HK-2 (cell line): ENCODE measurements at regions not wholly inside any gene's neighbourhood (a gene's known extent, or its start where the extent isn't known, plus 50 kb on each side); places are given as distances from the start of the nearest gene placed in this dataset.
"Not testable (repeated sequence)": the region's sequence is repeated elsewhere in the genome, so short reads cannot be mapped to it uniquely, and the experiment has no call there.

Source experiments
- DNase-seq: peaks from one replicate; pipeline ENCODE4 v3.0.0-alpha.2; 2018; ENCODE audit not compliant: unreplicated experiment

DNA sequence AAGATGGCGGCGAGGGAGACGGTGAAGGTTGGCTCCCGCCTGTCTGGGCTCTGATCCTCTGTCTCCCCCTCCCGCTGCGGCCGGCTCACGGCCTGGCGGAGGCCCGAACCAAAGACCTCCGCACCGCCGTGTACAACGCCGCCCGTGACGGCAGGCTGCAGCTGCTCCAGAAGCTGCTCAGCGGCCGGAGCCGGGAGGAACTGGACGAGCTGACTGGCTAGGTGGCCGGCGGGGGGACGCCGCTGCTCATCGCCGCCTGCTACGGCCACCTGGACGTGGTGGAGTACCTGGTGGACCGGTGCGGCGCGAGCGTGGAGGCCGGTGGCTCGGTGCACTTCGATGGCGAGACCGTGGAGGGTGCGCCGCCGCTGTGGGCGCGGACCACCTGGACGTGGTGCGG, 516.5 kb downstream of the TUBA3C start:
- not testable (repeated sequence) for DNase-seq

- DNase-seq, result not testable (repeated sequence)
These were observed 518.4 kb downstream of the TUBA3C start for GRCh38 chr13:18663222-18663621.

GRCh38 chr13:18643644-18644172, 537.9 kb downstream of the TUBA3C start:
- peak; percentile 0 for DNase-seq

DNA sequence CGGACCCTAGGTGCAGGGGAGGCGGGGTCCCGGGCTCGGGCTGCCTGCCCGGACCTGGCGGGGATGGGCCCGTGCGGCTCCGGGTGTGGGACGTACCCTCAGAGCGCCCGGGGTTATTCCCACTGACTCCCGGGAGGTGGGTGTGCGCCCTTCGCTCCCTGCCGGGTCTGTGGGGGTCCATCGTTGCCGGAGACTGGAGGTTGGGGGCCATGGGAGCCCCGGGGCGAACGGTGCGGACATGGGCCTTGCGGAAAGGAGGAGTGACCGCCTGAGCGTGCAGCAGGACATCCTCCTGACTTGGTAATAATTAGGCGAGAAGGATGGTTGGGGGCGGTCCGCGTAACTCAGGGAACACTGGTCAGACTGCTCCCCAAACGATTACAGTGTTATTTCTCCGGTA, 552.7 kb downstream of the TUBA3C start:
- not testable (repeated sequence) for DNase-seq

GRCh38 chr13:18628428-18628827, 553.2 kb downstream of the TUBA3C start:
- no peak for DNase-seq

- not testable (repeated sequence) for DNase-seq
These were observed 557.6 kb downstream of the TUBA3C start for GRCh38 chr13:18624061-18624460.

GRCh38 chr13:18618442-18618841, 563.2 kb downstream of the TUBA3C start:
- not testable (repeated sequence) for DNase-seq

DNA sequence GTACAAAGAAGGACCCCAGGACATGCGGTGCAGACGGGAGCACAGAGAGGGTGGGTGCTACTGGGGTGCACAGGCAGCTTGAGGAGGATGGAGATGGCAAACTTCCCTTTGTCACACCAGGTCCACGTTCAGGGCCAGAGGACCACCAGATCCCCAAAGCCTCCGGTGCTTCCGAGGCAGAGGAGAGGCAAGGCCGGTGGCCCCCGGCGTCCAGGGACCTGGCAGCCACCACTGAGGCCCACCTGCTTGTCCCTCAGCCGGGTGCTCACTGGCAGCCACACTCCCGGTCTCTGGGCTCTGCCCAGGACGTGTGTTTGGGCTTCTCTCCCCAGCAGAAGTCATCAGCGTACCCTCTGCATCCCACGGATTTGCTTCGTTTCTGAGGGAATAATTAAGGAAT, 571.1 kb downstream of the TUBA3C start:
- not testable (repeated sequence) for DNase-seq

GRCh38 chr13:18609371-18609770, 572.3 kb downstream of the TUBA3C start:
- not testable (repeated sequence) for DNase-seq

- DNase-seq, result not testable (repeated sequence)
These were observed 572.8 kb downstream of the TUBA3C start for GRCh38 chr13:18608851-18609250.

DNA sequence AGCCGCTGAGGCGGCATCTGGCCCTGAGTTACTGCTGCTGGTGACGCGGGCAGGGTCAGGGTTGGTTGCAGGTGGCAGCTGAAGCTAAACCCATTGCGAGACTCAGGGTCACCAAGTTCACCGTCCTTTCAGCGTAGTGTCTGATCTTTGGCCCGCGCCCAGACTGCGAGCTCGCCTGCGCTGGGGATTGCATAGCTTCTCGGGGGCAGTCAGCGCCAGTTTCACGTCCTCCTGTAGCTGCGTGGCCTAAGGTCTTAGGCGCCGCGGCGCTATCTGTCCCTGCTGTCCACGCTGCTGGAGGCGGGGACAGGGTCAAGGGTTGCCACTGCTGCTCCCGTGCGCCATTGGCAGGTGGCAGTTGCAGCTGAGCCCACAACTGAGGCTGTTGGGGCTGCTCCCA, 581.3 kb downstream of the TUBA3C start:
- DNase-seq, result not testable (repeated sequence)

- DNase-seq, result not testable (repeated sequence)
These were observed 581.8 kb downstream of the TUBA3C start for GRCh38 chr13:18599791-18600211.

DNA sequence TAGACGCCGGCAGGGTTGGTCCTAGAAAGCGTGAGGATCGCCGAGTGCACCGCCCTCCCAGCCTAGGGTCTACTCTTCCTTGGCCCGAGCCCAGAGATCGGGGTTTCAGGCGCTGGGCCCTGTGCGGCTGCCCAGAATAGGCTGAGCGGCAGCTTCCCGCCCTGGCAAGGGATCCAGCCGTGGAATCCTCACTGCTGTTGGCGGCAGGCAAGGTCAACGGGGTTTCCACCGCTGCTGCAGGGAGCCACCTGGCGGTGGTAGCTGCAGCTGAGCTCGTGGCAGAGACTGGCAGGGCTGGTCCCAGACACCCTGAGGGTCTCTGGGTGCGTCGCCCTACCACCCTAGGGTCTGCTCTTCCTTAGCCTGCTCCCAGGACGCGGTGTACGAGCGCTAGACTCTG, 583.1 kb downstream of the TUBA3C start:
- DNase-seq, result not testable (repeated sequence)

DNA sequence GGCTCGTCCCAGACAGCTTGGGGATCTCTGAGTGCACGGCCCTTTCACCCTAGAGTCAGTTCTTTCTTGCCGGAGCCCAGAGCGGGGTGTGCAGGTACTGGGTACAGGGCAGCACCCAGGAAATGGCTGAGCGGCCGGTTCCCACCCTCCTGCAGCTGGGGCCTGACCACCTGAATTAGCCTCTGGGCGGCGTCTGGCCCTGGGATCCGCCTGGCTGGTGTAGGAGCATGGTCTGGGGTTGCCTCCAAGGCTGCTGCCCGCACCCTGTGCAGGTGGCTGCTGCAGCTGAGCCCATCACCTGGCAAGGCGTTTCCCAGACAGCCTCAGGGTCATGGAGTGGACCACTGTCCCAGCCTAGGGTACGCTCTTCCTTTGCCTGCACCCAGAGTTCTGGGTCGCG, 583.7 kb downstream of the TUBA3C start:
- not testable (repeated sequence) for DNase-seq

GRCh38 chr13:18577103-18577502, 604.5 kb downstream of the TUBA3C start:
- DNase-seq, result not testable (repeated sequence)

DNA sequence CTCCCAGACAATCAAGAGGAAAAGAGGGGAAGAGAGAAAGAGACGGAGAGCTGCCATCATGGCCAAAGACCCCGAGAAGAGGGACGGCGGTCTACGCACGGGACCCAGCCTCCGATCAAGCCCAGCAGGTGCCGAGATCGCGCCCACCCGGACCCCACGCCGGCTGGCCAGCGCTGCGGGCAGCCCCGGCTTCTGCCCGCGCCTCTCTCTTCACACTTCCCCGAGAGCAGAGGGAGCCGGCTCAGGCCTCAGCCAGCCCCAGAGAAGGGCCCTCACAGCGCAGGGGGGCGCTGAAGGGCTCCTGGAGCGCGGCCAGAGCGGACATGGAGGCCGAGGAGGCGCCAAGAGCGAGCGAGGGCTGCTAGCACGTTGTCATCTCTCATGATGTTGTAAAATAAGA, 613.7 kb downstream of the TUBA3C start:
- DNase-seq, result not testable (repeated sequence)
